DMS114 treated with DMSO at 0.1 percent for 48 hours (cell line): ENCODE measurements at regions not wholly inside any gene's neighbourhood (a gene's known extent, or its start where the extent isn't known, plus 50 kb on each side); places are given as distances from the start of the nearest gene placed in this dataset.

Experiments used
- DNase-seq: peaks from one replicate; lab custom pipeline; 2025; ENCODE audit not compliant: unreplicated experiment; lab: John Stamatoyannopoulos, UW

DNA sequence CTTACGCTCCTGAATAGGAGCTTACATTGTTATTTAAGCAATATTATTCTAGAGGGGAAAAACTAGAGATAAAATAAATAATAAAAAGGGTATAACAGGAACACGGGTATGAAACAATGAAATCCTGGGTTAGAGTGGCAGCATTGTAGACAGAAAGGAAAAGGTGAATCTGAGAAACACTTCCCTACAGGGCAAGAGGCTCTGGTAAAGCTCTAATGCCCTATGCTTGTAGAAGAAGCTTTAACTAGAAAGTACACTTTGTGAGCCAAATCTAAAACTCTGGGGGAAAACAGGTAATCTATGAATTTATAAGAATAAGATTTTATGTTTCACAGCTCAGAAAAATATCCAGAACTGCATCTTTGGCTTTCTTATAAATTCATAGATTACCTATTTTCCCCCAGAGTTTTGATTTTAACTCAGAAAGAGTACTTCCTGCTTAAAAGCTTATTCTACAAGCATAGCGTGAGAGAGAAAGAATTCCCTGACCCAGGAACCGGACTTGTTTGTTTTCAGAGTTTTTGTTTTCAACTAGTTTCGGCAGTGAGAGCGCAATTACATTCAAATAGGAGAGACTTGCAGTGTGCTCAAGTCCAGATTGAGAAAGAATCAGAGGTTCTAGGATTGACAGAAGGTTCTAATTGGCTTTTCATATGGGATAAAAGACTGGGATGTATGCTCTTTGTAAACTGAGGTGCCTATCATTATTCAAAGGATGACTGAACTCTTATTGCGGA, 651.0 kb upstream of the RORB start:
- no peak for DNase-seq

DNA sequence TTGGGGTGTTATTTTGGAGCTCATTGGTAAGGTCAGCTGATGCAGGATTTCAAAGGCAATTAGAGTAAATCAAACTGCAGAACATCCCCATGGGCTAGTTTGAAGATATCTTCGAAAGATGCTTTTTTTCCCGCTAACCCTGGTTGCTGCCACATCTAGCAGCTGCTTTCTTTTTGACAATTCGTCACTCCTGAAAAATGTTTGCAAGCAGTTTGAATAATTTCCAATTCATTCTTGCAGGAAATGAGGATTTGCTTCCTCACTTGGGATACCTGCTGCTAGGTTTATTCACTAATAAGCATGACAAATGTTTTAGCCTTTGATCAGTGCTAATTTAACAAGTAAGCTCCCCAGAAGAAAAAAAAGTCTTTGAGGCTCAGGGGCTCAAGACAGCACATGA, 649.6 kb upstream of the RORB start:
- no peak for DNase-seq

DNA sequence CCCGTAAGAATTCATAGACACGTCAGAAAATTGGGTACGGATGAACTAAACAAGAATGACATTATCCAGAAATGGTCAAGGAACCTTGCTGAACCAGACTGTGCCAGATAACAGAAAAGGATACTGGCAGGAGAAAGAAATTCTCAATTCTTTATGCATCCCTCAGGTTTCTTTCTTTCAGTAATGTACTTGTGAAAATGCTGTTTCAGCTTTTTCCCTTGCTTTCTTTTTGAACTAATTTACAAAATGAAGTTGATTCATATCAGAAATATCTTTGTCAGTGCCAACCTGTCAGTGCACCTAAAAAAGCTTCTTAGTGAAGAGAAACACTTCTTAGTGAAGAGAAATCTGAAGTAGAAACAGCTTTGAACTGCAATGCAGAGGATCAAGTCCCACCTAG, 643.6 kb upstream of the RORB start:
- no peak for DNase-seq

DNA sequence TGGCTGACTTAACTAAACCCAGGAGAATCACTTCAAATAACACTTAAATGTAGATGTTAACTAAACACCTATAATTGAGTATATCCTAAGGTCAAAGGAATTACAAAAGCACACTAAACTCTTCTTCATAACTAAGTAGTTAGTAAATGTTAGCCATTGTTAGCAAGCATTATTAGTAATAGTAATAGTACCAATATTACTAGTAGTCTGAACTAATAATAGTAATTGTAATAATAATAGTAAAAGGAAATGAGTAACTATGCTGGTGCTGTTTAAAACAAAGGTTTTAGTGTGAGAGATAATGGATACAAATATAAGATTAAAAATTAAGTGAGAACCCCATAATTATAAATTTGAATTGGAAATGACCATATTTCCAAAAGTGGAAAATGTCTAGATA, 641.9 kb upstream of the RORB start:
- DNase-seq: no peak

DNA sequence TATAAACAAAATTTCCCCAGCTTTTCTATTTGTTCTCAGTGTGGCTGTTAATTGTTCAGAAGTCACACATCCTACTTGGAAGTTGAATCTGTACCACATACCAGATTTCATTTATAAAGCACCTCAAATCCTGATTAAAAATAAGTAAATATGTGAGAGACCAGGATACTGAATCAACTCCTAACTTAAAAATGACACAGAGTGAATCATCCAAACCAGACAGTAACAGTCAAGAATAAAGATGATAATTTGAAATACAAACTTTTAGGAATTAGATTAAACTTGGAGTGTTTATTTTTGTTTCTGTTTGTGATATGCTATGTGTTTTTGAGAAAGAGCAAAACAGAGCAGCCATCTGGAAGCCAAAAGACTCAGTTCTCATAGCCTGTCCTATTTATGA, 633.2 kb upstream of the RORB start:
- no peak for DNase-seq

DNA sequence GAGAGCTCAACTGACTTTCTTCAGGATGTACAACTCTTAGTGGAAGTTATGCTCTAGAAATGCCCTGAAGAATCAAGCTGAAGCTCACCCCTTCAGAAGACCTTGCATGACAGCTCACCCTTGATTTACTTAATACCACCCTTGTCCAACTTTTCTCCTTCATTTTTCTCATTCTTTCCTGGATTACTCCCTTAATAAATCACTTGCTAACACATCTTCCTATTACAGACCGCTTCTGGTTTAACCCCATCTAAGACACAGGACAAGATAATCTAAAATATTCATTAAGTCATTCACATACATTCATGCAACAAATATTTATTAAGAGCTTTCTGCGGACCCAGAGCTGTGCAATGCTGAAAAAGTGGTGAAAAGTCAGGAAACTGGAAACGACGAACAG, 630.7 kb upstream of the RORB start:
- DNase-seq: no peak

DNA sequence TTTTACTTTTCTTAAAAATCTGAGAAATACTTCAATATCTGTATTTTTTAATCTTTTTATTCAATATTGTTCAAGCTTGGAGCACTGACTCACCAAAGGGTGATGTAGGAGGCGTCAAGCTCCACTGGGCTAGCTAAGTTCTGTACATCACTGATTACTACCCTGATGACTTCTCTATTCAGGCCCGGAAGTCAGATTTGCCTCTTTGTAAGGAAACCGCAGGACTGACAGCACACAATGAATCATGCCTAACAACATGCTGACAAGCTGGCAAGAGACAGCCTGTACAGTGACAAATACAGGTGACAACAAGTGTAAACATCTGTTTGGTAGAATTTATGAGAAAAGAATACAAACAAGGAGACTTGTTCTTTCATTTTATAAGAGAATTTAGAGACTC, 627.9 kb upstream of the RORB start:
- no peak for DNase-seq

DNA sequence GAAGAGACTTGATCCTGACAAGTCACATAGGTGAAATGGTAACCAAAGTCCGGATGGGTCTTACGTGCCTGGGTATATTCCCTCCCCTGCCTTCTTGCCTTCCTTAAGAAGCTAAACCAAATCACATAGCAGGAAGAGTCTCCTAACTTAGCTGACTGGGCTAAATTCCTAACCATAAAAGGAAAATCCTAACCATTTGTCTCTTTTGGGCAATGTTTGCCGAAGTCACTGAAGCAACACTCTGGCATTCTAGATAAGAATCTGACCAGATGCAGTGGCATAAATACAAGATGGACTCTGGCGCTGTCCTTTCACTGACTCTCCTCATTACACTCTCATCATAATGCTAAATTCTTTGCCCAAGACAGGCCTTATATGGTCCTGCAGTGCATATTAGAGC, 625.5 kb upstream of the RORB start:
- DNase-seq: no peak

DNA sequence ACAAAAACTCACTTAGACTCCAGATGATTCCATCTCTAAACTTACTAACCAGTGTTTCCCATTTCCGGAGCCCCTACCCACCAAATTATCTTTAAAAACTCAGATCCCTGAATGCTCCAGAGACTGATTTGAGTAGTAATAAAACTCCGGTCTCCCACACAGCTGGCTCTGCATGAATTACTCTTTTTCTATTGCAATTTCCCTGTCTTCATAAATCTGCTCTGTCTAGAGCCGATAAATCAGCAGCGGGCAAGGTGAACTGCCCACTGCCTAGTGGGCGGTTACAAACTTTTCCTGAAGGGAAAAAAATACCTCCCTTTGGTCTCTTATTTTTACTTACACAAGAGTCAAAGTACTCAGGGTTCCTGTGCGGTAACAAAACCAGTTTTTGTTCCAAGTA, 624.4 kb upstream of the RORB start:
- DNase-seq: no peak

DNA sequence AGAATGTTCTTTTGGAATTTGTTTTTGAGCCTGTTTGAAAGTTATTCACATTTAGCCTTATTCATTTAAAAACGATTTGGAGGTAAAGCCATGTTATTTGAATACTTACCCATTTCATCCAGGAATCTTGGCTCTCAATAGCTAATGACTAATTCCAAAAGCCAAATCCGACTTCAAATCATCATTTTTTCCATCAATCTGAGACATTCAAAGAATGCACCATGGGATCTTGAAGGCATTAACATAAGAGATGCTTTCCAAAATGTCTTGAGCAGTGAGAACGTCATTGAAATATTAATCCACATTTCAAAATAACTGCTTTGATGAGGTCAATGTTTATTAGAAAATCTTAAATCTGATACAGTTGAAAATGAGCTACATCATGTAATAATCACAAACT, 617.0 kb upstream of the RORB start:
- DNase-seq: no peak

DNA sequence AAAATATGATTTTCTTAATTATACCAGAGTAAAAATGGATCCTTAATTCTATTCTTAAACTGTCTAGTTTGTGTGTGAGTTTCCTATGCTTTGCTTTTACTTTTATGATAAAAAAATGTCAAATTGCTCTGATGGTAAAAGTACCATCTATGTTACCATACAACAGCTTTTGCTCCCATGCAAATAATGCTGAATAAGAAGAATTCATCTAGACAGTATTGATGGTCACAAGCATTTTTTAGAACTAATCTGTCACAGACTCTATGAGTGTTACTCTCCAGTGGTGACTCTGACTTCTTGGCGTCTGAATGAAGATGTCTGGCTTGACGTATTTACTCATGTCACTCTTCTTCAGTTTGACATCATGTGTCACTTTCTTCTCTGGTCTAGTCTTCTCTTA, 608.1 kb upstream of the RORB start:
- no peak for DNase-seq

DNA sequence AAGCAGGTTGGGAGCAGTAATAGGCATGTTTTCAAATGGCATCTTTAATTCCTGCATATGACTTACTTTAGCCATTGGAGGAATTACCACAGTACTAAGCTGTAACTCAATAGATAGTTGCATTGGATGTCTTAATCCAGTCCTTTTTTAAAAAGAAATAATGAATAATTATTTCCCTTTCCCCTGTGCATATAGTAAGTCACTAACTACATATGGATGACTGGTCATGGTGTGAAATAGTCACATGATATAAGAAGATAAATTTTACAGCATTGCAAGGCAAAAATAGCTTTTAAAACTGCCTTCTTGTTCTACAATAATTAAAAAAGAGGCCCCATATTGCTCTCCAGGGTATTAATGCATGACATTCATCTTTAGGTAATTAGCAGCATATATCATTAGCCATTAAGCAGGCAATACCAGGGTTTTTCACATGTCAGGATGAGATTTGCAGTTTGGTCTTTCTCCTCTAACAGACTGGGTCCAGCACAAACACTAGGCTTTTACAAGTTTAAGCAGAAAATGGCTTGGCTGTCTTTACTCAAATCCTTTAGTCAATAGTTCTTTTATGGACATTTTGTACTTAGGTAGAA, 606.4 kb upstream of the RORB start:
- DNase-seq: no peak

DNA sequence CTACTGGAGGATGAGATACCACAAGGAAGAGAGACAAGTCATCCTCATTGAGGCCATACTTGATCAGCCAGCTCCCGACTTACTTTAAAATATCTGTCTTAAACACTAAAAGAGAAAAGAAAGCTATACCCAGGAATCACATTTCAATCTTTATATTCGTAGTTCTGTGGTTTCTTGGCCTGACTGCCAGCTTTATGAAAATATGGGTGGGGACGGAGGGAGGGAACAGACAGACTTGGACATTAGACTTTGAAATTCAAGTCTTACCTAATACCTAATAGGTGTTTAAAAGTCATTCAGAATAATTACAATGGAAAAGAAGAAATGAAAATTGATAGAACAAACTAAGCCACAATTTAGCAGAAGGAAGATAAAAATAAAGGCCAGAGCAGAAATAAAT, 604.8 kb upstream of the RORB start:
- DNase-seq: no peak

DNA sequence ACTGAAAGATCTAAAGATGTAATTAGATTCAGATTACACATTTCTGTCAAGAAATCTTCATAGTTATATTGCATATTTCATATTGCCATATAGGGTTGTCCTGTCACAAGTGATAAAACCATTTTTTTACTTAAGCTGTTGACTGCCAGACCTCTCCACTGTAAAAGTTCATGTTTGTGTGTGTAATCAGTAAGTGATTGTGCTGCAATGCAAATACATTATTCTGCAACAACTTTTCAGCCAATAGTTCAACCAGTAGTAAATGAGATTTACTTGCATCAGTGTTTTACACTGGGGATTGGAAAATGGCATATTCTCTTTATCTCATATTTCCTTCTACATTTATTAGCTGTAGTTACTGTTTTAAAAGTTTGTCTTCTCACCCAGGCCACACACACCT, 603.9 kb upstream of the RORB start:
- no peak for DNase-seq

DNA sequence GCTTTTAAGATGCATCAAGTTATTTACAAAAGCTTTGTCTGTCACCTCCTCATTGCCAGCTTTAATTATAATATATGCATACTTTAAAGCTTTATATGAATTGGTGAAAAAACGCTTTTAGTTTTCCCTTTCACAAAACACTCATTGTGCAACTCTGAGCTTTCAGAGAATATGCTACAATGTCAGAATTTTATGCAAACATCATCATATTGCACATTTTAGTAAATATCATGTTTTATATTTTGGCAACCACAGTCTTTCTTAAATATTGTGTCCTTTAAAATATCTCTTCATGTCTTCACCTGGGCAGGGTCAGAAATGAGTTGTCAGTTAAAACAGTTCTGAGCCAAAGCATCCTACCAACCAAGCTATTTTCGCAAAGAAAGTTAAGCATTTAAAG, 601.1 kb upstream of the RORB start:
- DNase-seq: no peak

DNA sequence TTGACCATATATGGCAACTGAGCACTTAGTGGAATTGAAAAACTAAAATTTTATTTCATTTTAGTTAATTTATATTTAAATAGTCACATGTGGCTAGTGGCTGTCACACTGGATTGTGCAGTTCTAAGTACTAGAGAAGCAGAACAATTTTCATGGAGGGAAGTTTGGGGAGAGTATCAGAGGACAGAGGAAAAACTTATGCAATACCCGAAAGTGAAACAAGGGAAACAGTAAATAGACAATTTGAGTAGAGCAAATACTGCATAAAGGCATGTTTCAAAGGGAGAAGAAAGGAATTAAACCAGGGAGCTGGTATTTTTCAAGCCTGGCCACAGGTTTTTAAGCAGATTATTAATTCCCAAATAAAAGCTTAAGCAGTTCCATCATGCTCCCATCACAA, 590.5 kb upstream of the RORB start:
- no peak for DNase-seq

DNA sequence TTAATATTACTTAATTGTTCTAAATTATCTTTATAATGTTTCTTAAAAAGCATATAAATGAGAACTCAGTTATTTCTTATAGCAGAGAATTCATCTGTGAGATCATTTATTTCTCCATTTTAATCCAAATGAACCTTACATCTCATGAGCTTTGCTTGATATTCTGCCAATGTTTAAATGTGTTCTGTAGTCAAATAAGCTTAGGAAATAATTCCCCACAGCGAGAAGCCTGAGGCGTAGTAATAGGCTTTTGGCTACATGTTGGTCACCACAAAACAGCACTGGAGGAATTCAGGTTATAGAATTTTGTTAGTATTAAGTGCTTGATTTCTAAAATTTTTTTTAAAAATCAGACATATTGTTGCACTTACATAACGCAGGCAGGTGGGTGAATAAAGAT, 585.3 kb upstream of the RORB start:
- no peak for DNase-seq

DNA sequence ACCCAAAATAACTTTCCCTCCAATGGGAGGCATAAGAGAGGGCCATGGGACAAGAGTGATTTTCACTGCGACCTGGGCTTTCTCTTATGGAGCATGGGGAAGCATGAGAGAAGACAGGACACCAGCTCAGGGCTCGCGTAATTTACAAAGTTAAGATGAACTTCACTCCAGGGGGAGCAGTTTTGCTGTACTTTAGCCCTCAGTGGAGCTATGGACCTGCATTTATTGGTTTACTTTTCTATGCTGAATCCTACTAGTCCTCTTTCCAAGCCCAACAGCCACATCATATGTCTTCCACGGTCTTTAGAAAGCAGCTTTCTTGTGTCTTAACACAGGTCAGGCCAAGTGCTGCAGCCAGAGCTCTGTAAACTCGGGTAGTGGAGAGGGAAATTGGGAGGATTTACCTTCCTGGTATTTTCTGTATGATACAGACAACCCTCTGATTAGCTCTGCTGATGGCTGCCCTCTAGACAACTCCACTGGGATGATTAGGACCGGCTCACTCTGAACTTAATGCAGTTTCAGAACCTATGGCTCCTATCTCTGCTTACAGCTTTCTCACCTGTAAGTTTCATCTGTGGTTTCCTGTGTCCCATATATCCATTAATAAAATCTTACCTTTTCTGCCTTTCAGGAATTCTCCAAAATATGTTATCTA, 581.0 kb upstream of the RORB start:
- DNase-seq: no peak

DNA sequence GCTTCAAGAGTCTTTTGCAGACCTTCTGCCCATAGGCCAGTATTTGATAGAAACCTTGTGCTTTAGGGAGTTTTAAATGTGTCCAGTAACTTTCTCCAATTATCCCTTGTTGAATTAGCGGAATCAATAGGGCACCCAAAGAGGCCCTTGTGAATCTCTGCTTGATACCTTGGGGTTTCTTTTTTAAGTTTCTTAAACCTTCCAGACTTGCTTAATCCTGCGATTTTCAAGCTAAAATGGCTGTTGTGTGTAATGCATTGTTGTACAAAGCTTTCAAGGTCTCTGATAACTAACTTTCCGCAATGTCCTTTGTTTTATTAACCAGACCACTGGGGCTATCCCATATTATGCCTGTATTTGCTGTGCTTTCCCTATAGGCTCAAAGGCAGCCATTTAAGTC, 577.4 kb upstream of the RORB start:
- no peak for DNase-seq

DNA sequence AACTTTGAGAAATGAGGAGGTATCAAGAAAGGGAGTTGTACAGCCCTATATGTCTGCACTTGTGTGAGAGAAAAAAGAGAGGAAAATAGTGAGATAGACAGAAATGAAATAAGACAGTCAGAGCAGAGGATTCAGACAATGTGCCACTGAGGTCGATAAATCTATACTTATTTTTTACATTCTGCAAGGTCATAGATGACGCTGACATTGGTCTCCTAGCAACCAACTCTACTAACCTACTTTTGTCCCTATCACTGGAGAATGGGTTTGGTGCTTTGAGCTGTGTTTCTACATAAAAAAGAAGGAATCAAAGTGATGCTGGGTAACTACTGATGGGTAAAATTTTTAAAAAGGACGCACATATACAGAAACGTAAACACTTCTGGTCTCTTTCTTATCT, 573.3 kb upstream of the RORB start:
- DNase-seq: no peak

DNA sequence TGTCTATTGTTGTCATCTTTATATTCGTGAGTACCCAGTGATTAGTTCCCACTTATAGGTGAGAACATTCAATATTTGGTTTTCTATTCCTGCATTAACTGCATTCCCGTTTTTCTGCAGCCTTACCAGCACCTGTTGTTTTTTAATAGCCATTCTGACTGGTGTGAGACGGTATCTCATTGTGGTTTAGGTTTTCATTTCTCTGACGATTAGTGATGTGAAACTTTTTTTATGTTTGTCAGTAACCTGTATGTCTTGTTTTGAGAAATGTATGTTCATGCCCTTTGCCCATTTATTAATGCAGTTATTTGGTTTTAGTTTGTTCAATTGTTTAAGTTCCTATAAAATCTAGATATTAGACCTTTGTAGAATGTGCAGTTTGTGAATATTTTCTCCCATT, 546.0 kb upstream of the RORB start:
- no peak for DNase-seq

DNA sequence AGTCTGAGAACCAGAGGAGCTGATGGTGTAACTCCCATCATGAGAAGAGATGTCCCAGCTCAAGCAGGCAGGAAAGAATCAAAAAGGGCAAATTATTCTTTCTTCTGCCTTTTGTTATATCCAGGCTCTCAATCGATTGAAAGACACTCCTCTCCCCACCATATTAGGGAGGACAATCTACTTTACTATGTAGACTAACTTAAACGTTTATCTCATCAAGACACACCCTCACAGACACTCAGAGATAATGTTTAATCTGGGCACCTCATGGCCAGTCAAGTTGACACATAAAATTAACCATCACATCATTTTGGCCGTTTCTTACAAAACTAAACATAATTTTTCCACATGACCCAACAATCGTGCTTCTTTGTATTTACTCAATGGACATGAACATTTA, 534.3 kb upstream of the RORB start:
- DNase-seq: no peak

DNA sequence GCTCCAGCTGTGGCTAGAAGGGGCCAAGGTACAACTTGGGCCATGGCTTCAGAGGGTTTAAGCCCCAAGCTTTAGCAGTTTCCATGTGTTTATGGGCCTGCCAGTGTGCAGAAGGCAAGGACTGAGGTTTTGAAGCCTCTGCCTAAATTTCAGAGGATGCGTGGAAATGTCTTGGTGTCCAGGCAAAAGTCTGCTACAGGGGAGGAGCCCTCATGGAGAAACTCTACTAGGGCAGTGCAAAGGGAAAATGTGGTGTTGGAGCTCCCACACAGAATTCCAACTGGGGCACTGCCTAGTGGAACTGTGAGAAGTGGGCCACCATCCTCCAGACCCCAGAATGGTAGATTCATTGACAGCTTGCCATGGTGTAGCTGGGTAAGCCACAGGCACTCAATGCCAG, 527.2 kb upstream of the RORB start:
- no peak for DNase-seq
